ENCODE measurements at regions not wholly inside any gene's neighbourhood (a gene's known extent, or its start where the extent isn't known, plus 50 kb on each side); places are given as distances from the start of the nearest gene placed in this dataset.

DNA sequence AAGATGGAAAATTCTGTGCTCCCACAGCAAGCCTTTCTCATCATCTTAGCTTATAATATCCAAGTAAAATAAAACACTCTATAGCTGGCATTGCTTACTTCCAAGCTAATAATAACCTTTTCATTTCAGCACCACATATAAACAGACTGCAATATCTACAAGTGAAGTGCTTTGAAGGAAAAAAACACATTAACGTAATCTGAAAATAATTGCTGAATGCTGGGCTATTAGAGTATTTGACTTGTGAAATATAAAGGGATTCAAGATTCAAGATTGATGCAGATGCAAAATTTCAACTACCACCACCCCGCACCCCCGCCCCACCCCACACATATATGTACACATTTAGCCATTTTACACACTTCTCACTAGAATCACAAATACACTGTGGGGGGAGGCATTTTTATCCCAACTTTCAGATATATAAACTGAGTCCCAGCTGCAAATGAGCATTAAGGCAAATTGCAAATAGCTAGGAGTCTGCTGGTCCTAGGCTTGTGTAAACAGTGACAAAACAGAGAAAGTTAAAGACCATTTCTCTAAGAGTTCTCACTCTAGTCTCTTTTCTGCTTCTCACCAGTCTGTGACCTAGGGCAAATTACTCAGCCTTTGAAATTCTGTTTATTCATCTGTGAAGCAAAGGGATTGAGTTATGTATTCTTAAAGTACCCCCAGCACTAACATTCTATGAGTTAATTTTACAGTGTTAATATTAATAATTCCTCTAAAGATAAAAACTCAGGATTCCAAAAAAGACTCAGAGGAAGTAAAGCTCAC lies 489.4 kb downstream of the PRELID2 start:
- peak overlapping the region; percentile 74 for H2BK5ac ChIP-seq (ENCODE audit: low read depth, low read length, poor library complexity, severe bottlenecking)
- H4K20me1 ChIP-seq (ENCODE audit: insufficient read depth, low read length): no peaks in the 10 kb centered on the region
- intact Hi-C loops (cut with micrococcal nuclease): loop anchor here (2.0 to 10.0 kb wide), 5 partner anchors 372 to 1141 kb away; no protein-coding TSS in a partner anchor
- H3K14ac ChIP-seq (replicated peaks; ENCODE audit: low read depth, low read length): no peak overlapping the region
- peak overlapping the region in 1 of 2 experiments; percentile 55; a peak in 1 of 4 replicates for H4K8ac ChIP-seq (ENCODE audit: low read depth in 2 of 2, low read length in 2 of 2)
- H3K4me3 ChIP-seq (ENCODE audit: insufficient read depth, low read depth, low read length): no peak overlapping the region
- H3K9me3 ChIP-seq (ENCODE audit: control insufficient read depth, insufficient read depth, low read length): peaks cover 2% of the 10 kb centered on the region; the same call in 1 of the 2 replicates
- H3K9ac ChIP-seq (ENCODE audit: low read depth, low read length): no peak overlapping the region; the same call in 1 of the 2 replicates
- POLR2A ChIA-PET (ENCODE audit: unreplicated experiment): interaction anchor here (0.5 to 0.6 kb wide), 2 partner anchors 178 to 458 kb away, joined by 3 to 5 read pairs; no protein-coding TSS in a partner anchor
- H3K23ac ChIP-seq (ENCODE audit: low read depth, low read length): no peak overlapping the region
- no TSS peak for BruUV-seq (replicated peaks)
- H3K56ac ChIP-seq (ENCODE audit: extremely low read depth, insufficient read depth, low read length): no peak overlapping the region
- H2AK5ac ChIP-seq (ENCODE audit: low read depth, low read length): no peak overlapping the region
- 0 out of 3 replicates have a peak overlapping the region, but pooled peaks have one; percentile 44 for H2BK15ac ChIP-seq (ENCODE audit: low read depth, low read length)
- 0 out of 2 replicates have a peak overlapping the region, but pooled peaks have one; percentile 66 for H2BK20ac ChIP-seq (ENCODE audit: low read depth, low read length)
- no peak overlapping the region for H3K4ac ChIP-seq (ENCODE audit: low read depth, low read length)
- ATAC-seq (ENCODE audit: low read depth) (peak; percentile 71), DNase-seq (peak; percentile 55)
- H4K5ac ChIP-seq (ENCODE audit: low read depth, low read length): no peak overlapping the region; the same call in 1 of the 2 replicates
- H2AFZ ChIP-seq (replicated peaks; ENCODE audit: low read length, poor library complexity): no peak overlapping the region
- dilution Hi-C loops (cut with HindIII; ENCODE audit: low sequenced_read_pairs, unreplicated experiment): no loop called here
- no peaks in the 10 kb centered on the region for H3K79me1 ChIP-seq (ENCODE audit: low read depth in 1 of 2, low read length in 2 of 2)
- H2AK9ac ChIP-seq (replicated peaks; ENCODE audit: low read depth, low read length, poor library complexity): no peak overlapping the region
- H3K9me1 ChIP-seq (ENCODE audit: insufficient read depth, low read length): no peaks in the 10 kb centered on the region
- no CpG with 5 or more reads among the region's 3 CpGs for WGBS, 2 experiments (ENCODE audit: extremely low coverage in 2 of 2, insufficient read length in 1 of 2)
- CTCF ChIA-PET: interaction anchor here (0.5 to 1.8 kb wide), 7 partner anchors 14 to 1030 kb away, joined by 3 to 9 read pairs (median 3); no protein-coding TSS in a partner anchor
- H3K4me1 ChIP-seq (ENCODE audit: control insufficient read depth, insufficient read depth, low read length): peaks cover 13% of the 10 kb centered on the region
- no peaks in the 10 kb centered on the region for H3K36me3 ChIP-seq (ENCODE audit: control insufficient read depth, insufficient read depth, low read length)
- H3K18ac ChIP-seq (ENCODE audit: low read depth, low read length): peak overlapping the region; percentile 88; the same call in 1 of the 2 replicates
- in situ Hi-C loops (cut with MboI; ENCODE audit: low sequenced_read_pairs): loop anchor here (25.0 kb wide), 1 partner anchor 1133 kb away; no protein-coding TSS in a partner anchor
- no peaks in the 10 kb centered on the region for H3K27me3 ChIP-seq (ENCODE audit: control insufficient read depth, insufficient read depth, low read length)
- H4K91ac ChIP-seq (ENCODE audit: insufficient read depth, low read depth, low read length): no peak overlapping the region
- H3K27ac ChIP-seq (ENCODE audit: insufficient read depth, low read length): no peak overlapping the region
- peak overlapping the region; percentile 40; the same call in 1 of the 2 replicates for H3K4me2 ChIP-seq (ENCODE audit: low read depth, low read length)
- peak overlapping the region; percentile 63 for H2BK120ac ChIP-seq (ENCODE audit: low read depth, low read length)
- TF ChIP-seq NFE2L2 (IDR thresholded peaks at IDR 0.05; ENCODE audit: low read depth, low read length): no peak
- no peak for TF ChIP-seq MAZ (IDR thresholded peaks at IDR 0.05; ENCODE audit: borderline replicate concordance, low read depth, low read length)
- TF ChIP-seq MAFK (IDR thresholded peaks at IDR 0.05; ENCODE audit: low read depth, low read length): no peak
- no peak for TF ChIP-seq RCOR1 (IDR thresholded peaks at IDR 0.05; ENCODE audit: insufficient replicate concordance, low read length)
- TF ChIP-seq, protein P1, sequence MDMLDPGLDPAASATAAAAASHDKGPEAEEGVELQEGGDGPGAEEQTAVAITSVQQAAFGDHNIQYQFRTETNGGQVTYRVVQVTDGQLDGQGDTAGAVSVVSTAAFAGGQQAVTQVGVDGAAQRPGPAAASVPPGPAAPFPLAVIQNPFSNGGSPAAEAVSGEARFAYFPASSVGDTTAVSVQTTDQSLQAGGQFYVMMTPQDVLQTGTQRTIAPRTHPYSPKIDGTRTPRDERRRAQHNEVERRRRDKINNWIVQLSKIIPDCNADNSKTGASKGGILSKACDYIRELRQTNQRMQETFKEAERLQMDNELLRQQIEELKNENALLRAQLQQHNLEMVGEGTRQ (IDR thresholded peaks at IDR 0.05; ENCODE audit: low read depth, low read length): no peak
- TF ChIP-seq SMC3 (IDR thresholded peaks at IDR 0.05; ENCODE audit: low read depth, low read length): no peak
- TF ChIP-seq BHLHE40 (IDR thresholded peaks at IDR 0.05; ENCODE audit: low read depth, low read length): no peak
- TF ChIP-seq POLR2A (IDR thresholded peaks at IDR 0.05; ENCODE audit: low read depth, low read length): no peak
- TF ChIP-seq, protein P2, sequence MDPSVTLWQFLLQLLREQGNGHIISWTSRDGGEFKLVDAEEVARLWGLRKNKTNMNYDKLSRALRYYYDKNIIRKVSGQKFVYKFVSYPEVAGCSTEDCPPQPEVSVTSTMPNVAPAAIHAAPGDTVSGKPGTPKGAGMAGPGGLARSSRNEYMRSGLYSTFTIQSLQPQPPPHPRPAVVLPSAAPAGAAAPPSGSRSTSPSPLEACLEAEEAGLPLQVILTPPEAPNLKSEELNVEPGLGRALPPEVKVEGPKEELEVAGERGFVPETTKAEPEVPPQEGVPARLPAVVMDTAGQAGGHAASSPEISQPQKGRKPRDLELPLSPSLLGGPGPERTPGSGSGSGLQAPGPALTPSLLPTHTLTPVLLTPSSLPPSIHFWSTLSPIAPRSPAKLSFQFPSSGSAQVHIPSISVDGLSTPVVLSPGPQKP (IDR thresholded peaks at IDR 0.05; ENCODE audit: borderline replicate concordance, low read depth, low read length): no peak
- no peak for TF ChIP-seq CHD1 (IDR thresholded peaks at IDR 0.05; ENCODE audit: low read depth, low read length)
- TF ChIP-seq RFX5 (IDR thresholded peaks at IDR 0.05; ENCODE audit: low read depth, low read length): no peak
- no peak for TF ChIP-seq MXI1 (IDR thresholded peaks at IDR 0.05; ENCODE audit: borderline replicate concordance, low read depth, low read length)
- TF ChIP-seq FOS (IDR thresholded peaks at IDR 0.05; ENCODE audit: low read depth, low read length): no peak
- TF ChIP-seq CEBPB (IDR thresholded peaks at IDR 0.05; ENCODE audit: low read depth, low read length): no peak

All from IMR-90 (cell line).